AG04450 (cell line): ENCODE measurements at regions not wholly inside any gene's neighbourhood (a gene's known extent, or its start where the extent isn't known, plus 50 kb on each side); places are given as distances from the start of the nearest gene placed in this dataset.
A peak's percentile ranks its signal among the peaks of the same experiment; 100 is the strongest.

ENCODE experiments used
- CTCF ChIA-PET: fragments of 300-600, 350-600 bp; formaldehyde crosslinking; extraction: SDS; loops from one replicate; lab custom pipeline; 2022; ENCODE audit warnings: antibody characterized with exemption, inconsistent platforms; lab: Charles Lee
- POLR2A ChIA-PET: fragments of 350-600 bp; formaldehyde crosslinking; extraction: SDS; loops from one replicate; lab custom pipeline; 2021; ENCODE audit warnings: antibody characterized with exemption, inconsistent platforms; lab: Yijun Ruan, JAX
- DNase-seq: peaks from one replicate; pipeline ENCODE4 v3.0.0-alpha.2; 2011; ENCODE audit warnings: low read depth, low spot score
- H3K27ac ChIP-seq: one replicate; pipeline ENCODE4 v1.5.1; 2012; ENCODE audit warnings: low read depth, low read length, control low read depth
- H3K27me3 ChIP-seq: one replicate; pipeline ENCODE4 v1.6.0; 2012; ENCODE audit warnings: low read length; ENCODE audit not compliant: control insufficient read depth, insufficient read depth
- H3K4me3 ChIP-seq: 2 replicates; pipeline ENCODE4 v1.5.1; 2011; ENCODE audit warnings: mild to moderate bottlenecking, low read depth, low read length, control low read depth
- H3K9me3 ChIP-seq: 2 replicates; pipeline ENCODE4 v1.5.1; 2012; ENCODE audit warnings: low read length; ENCODE audit not compliant: control insufficient read depth, insufficient read depth
- CTCF ChIP-seq: IDR thresholded peaks from 2 replicates; pipeline ENCODE4 v1.5.1; 2011; ENCODE audit warnings: low read depth, low read length, control low read depth, inconsistent platforms

- no peak for TF ChIP-seq CTCF
- CTCF ChIA-PET = interaction anchor here (1.1 kb wide), 1 partner anchor 113 kb away, joined by 3 read pairs; no protein-coding TSS in a partner anchor
- Histone ChIP-seq H3K27ac (no peak overlapping the region), H3K9me3 (peaks cover 6% of the 10 kb centered on the region; the same call in 1 of the 2 replicates), H3K4me3 (no peak overlapping the region), H3K27me3 (peaks cover 17% of the 10 kb centered on the region)
- no peak for DNase-seq
- POLR2A ChIA-PET = no interaction called here
Measured at GRCh38 chr1:177800400-177801088, 169.3 kb downstream of the SEC16B start.

DNA sequence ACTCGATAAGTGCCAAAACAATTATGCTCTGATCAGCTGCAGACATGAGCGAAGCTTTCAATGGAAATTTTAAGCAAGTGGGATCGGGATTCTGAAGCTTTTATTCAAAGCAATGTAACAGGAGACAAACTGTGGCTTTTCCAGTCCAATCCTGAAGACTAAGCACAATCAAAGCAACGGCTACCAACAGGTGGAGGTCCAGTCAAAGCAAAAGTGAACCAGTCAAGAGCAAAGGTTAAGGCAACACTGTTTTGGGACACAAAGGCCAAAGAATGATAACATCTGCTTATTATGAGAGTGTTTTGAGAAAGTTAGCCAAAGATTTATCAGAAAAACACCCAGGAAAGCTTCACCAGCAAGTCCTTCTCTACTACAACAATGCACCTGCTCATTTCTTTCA, 170.1 kb downstream of the SEC16B start:
- ChIA-PET CTCF (no interaction called here), POLR2A (no interaction called here)
- Histone ChIP-seq H3K9me3 (peaks cover 6% of the 10 kb centered on the region; the same call in 1 of the 2 replicates), H3K27ac (peak overlapping the region; percentile 11), H3K27me3 (peaks cover 17% of the 10 kb centered on the region), H3K4me3 (no peak overlapping the region)
- DNase-seq = no peak
- TF ChIP-seq CTCF = no peak

GRCh38 chr1:177798614-177799013, 171.2 kb downstream of the SEC16B start:
- CTCF ChIA-PET = no interaction called here
- H3K9me3 ChIP-seq = peaks cover 1% of the 10 kb centered on the region; the same call in 1 of the 2 replicates
- peaks cover 19% of the 10 kb centered on the region for H3K27me3 ChIP-seq
- TF ChIP-seq CTCF = no peak
- no peak for DNase-seq
- H3K27ac ChIP-seq = no peak overlapping the region
- POLR2A ChIA-PET = no interaction called here
- no peak overlapping the region for H3K4me3 ChIP-seq

DNA sequence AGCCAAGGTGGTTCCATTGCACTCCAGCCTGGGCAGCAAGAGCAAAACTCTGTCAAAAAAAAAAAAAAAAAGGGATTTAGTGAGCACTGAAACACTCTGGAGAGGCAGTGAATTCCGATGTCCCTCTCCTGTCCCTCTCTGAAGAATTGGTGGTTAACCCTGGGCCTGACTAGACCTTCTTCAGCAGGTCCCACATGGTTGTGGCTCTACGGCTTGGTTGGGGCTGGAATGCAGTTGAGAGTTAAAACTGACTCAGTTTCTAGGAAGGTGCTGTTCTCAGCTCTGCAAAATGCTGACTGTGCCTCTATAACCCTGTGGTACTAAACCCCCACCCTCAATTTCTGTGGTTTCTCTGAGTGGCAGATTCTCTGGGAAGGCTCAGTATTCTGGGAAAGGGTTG, 173.3 kb downstream of the SEC16B start:
- no peak for DNase-seq
- ChIA-PET CTCF (no interaction called here), POLR2A (no interaction called here)
- no peak overlapping the region for H3K27ac ChIP-seq
- H3K9me3 ChIP-seq = no peaks in the 10 kb centered on the region
- no peak for TF ChIP-seq CTCF
- H3K27me3 ChIP-seq = peaks cover 22% of the 10 kb centered on the region
- no peak overlapping the region for H3K4me3 ChIP-seq

DNA sequence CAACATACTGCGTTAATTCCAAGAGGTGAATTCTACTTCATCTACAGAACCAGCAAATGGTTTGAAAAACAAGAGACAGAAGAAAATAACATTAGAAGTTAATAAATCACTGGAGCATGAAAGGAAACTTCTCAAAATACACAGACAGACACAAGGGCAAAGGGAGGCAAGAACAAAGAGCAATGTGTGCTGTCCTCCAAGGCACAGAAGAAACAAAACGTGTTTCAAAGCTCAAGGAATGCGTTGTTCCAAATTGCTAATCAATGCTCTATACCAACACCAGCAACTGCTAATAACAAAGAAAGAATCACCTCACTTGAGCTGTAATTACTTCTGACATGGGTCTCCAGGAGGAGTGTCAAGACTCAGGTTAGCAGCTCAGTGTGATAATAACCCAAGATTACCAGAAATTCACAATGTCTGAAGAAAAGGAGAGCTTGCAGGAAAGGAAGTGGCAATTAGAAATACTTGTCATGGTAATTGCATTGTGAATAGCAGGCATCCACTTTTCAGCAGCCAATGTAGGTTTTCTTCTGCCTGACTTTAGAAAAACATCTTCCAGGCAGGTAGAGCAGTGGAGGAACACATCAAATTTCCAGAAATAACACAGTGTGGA, 175.4 kb downstream of the SEC16B start:
- Histone ChIP-seq H3K27ac (no peak overlapping the region), H3K9me3 (no peaks in the 10 kb centered on the region), H3K27me3 (peaks cover 19% of the 10 kb centered on the region), H3K4me3 (no peak overlapping the region)
- POLR2A ChIA-PET = no interaction called here
- no peak for TF ChIP-seq CTCF
- CTCF ChIA-PET = no interaction called here
- DNase-seq = no peak
